ENCODE measurements at regions not wholly inside any gene's neighbourhood (a gene's known extent, or its start where the extent isn't known, plus 50 kb on each side); places are given as distances from the start of the nearest gene placed in this dataset.

DNA sequence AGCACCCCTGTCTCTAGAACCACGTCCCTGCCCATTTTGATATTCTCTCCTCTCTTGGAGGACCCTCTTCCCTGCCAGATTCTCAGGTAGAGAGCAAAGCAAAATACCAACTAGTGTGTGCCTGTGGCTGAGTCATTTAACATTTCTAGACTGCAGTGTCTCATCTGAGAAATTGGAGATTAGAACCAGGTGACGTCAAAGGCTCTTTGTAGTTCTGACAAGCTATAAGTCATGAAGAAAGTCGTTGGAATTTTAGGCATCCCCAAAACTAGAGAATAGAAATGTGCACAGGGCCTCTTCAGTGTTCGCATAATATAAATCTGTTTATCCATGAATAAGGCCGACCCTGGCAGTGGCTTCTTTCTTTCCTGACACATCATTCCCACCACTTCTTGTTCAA lies 74.4 kb upstream of the TANC1 start:
- H3K27me3 ChIP-seq (ENCODE audit: insufficient read depth, low read length), result no peaks in the 10 kb centered on the region
- H3K4me3 ChIP-seq (ENCODE audit: low read length in 2 of 2), result no peak overlapping the region
- Mint-ChIP-seq H3K27me3 (peaks cover 12 to 13% of the 10 kb centered on the region in 2 donors), H3K4me3 (no peak overlapping the region), H3K36me3 (no peaks in the 10 kb centered on the region), H3K9me3 (peaks cover 0 to 3% (median 0%) of the 10 kb centered on the region in 8 donors), H3K4me1 (no peaks in the 10 kb centered on the region), H3K27ac (no peak overlapping the region)
- no peak for DNase-seq
- CTCF ChIA-PET (ENCODE audit: partially characterized antibody), result no interaction called here
- POLR2A ChIA-PET (ENCODE audit: partially characterized antibody), result no interaction called here
- no peaks in the 10 kb centered on the region for H3K4me1 ChIP-seq (ENCODE audit: insufficient read depth, low read length)
- H3K27ac ChIP-seq (ENCODE audit: low read depth, low read length), result no peak overlapping the region
- H3K9me3 ChIP-seq (ENCODE audit: control insufficient read depth in 1 of 2, low read length in 2 of 2), result no peaks in the 10 kb centered on the region
- intact Hi-C loops (cut with micrococcal nuclease), result no loop called here
- H3K36me3 ChIP-seq (ENCODE audit: insufficient read depth, low read length), result no peaks in the 10 kb centered on the region

DNA sequence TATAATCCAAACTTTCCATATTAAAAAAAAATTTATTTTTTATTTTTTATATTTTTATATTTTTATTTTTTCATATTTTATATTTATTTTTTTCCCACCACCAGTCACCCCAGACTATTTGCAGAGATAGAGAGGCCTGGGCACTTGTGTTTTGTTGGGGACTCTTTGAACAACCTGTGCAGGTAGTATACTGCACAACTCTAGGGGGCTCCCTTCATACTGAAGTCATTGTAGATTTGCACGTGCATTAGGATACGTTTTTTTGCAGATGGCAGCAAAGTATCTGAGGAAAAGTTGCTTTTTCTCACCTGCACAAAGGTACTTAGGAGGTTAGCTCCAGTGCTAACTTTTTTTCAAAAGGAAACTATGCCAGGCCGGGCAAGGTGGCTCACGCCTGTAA lies 73.9 kb upstream of the TANC1 start:
- CTCF ChIA-PET (ENCODE audit: partially characterized antibody), result no interaction called here
- Histone ChIP-seq H3K4me1 (ENCODE audit: insufficient read depth, low read length) (no peaks in the 10 kb centered on the region), H3K36me3 (ENCODE audit: insufficient read depth, low read length) (no peaks in the 10 kb centered on the region), H3K27ac (ENCODE audit: low read depth, low read length) (no peak overlapping the region), H3K4me3 (ENCODE audit: low read length in 2 of 2) (no peak overlapping the region), H3K9me3 (ENCODE audit: control insufficient read depth in 1 of 2, low read length in 2 of 2) (no peaks in the 10 kb centered on the region), H3K27me3 (ENCODE audit: insufficient read depth, low read length) (no peaks in the 10 kb centered on the region)
- POLR2A ChIA-PET (ENCODE audit: partially characterized antibody), result no interaction called here
- intact Hi-C loops (cut with micrococcal nuclease), result no loop called here
- peaks cover 0 to 3% (median 0%) of the 10 kb centered on the region in 8 donors for H3K9me3 Mint-ChIP-seq
- DNase-seq, result no peak
- H3K36me3 Mint-ChIP-seq, result no peaks in the 10 kb centered on the region
- H3K27ac Mint-ChIP-seq, result no peak overlapping the region
- H3K4me3 Mint-ChIP-seq, result no peak overlapping the region
- no peaks in the 10 kb centered on the region for H3K4me1 Mint-ChIP-seq
- peaks cover 10 to 13% of the 10 kb centered on the region in 2 donors for H3K27me3 Mint-ChIP-seq

DNA sequence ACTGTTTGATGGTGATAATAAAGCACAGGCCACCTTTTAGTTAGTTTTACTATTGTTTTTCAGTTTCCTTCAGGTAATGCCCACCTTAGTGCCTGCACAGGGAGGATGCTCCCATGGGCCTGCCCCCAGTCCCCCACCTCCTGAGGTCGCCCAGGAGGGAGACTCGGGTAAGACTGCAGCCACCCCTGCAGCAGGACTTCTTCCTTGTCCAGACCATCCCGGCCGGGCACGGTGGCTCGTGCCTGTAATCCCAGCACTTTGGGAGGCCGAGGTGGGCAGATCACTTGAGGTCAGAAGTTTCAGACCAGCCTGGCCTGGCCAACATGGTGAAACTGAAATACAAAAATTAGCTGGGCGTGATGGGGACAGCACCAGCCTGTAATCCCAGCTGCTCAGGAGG lies 68.1 kb upstream of the TANC1 start:
- Histone ChIP-seq H3K36me3 (ENCODE audit: insufficient read depth, low read length) (no peaks in the 10 kb centered on the region), H3K27me3 (ENCODE audit: insufficient read depth, low read length) (no peaks in the 10 kb centered on the region), H3K4me1 (ENCODE audit: insufficient read depth, low read length) (no peaks in the 10 kb centered on the region), H3K9me3 (ENCODE audit: control insufficient read depth in 1 of 2, low read length in 2 of 2) (no peaks in the 10 kb centered on the region), H3K4me3 (ENCODE audit: low read length in 2 of 2) (no peak overlapping the region), H3K27ac (ENCODE audit: low read depth, low read length) (no peak overlapping the region)
- POLR2A ChIA-PET (ENCODE audit: partially characterized antibody), result no interaction called here
- intact Hi-C loops (cut with micrococcal nuclease), result loop anchor here (2.0 to 5.0 kb wide), 3 partner anchors 1020 to 1310 kb away; no protein-coding TSS in a partner anchor
- H3K4me3 Mint-ChIP-seq, result no peak overlapping the region
- DNase-seq, result peak in 1 of 5 donors; percentile 21
- H3K36me3 Mint-ChIP-seq, result no peaks in the 10 kb centered on the region
- H3K4me1 Mint-ChIP-seq, result peaks cover 0 to 2% (median 0%) of the 10 kb centered on the region in 4 donors
- no peaks in the 10 kb centered on the region for H3K9me3 Mint-ChIP-seq
- CTCF ChIA-PET (ENCODE audit: partially characterized antibody), result interaction anchor here (8.7 kb wide), 1 partner anchor 219 kb away, joined by 106 read pairs; no protein-coding TSS in a partner anchor
- H3K27me3 Mint-ChIP-seq, result peaks cover 0 to 2% of the 10 kb centered on the region in 2 donors
- H3K27ac Mint-ChIP-seq, result no peak overlapping the region

DNA sequence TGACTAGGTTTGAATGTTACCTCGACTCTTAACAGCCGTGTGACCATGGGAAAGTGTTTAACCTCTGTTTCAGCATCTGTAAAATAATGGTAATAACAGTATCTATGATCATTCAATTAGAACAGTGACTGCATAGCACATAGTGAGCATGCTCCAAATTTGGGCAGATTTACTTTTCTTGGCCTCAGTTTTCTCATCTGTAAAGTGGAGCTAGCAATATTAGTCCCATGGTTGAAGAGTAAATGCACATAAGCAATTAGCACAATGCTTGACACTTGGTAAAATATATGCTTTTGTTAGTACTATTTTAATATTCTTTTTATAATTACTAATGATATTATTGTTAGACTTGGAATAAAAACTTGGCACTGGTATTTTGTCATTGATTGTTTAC lies 66.4 kb upstream of the TANC1 start:
- Histone ChIP-seq H3K4me3 (ENCODE audit: low read length in 2 of 2) (no peak overlapping the region), H3K27me3 (ENCODE audit: insufficient read depth, low read length) (no peaks in the 10 kb centered on the region), H3K4me1 (ENCODE audit: insufficient read depth, low read length) (no peaks in the 10 kb centered on the region), H3K27ac (ENCODE audit: low read depth, low read length) (no peak overlapping the region), H3K36me3 (ENCODE audit: insufficient read depth, low read length) (no peaks in the 10 kb centered on the region), H3K9me3 (ENCODE audit: control insufficient read depth in 1 of 2, low read length in 2 of 2) (no peaks in the 10 kb centered on the region)
- no peak overlapping the region for H3K4me3 Mint-ChIP-seq
- peaks cover 0 to 4% of the 10 kb centered on the region in 2 donors for H3K27me3 Mint-ChIP-seq
- ChIA-PET CTCF (ENCODE audit: partially characterized antibody) (interaction anchor here (0.7 to 8.7 kb wide), 4 partner anchors 13 to 1066 kb away, joined by 3 to 106 read pairs (median 4); no protein-coding TSS in a partner anchor), POLR2A (ENCODE audit: partially characterized antibody) (no interaction called here)
- H3K27ac Mint-ChIP-seq, result no peak overlapping the region
- H3K9me3 Mint-ChIP-seq, result no peaks in the 10 kb centered on the region
- H3K36me3 Mint-ChIP-seq, result no peaks in the 10 kb centered on the region
- DNase-seq, result no peak
- intact Hi-C loops (cut with micrococcal nuclease), result loop anchor here (5.0 kb wide), 1 partner anchor 1065 kb away; no protein-coding TSS in a partner anchor
- peaks cover 0 to 2% (median 0%) of the 10 kb centered on the region in 4 donors for H3K4me1 Mint-ChIP-seq

DNA sequence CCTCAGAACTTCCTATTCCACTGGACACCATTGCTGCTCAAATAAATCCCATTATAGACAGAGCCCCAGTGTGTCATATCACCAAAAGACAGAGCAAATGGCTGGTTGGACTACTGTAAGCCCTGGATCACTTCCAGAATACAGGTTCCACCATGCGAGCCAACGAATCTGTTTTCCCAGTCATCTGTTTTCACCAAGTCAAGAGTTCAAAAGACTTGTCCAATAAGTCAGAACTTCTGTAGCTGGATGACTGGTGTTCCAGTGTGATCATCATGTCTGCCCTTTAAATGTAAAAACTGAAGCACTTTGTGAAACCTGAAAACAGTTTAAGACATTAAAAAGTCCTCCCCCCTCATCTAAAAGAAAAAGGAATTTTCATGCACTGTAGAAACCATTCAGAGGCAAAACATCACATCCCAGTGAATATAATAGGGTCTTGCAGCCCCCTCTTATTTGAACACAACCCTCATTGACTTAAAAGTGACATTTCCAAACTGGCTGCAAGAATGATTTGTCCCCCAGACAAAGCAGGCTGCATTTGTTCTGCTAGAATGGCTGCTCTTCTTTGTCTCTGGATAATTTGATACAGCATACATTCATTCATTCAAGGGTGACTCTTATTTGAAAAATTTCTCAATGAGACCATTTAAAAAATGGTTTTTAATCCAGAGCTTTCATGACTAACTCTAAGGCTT lies 64.6 kb upstream of the TANC1 start:
- Histone ChIP-seq H3K36me3 (ENCODE audit: insufficient read depth, low read length) (no peaks in the 10 kb centered on the region), H3K27me3 (ENCODE audit: insufficient read depth, low read length) (no peaks in the 10 kb centered on the region), H3K9me3 (ENCODE audit: control insufficient read depth in 1 of 2, low read length in 2 of 2) (no peaks in the 10 kb centered on the region), H3K4me1 (ENCODE audit: insufficient read depth, low read length) (no peaks in the 10 kb centered on the region), H3K27ac (ENCODE audit: low read depth, low read length) (no peak overlapping the region), H3K4me3 (ENCODE audit: low read length in 2 of 2) (no peak overlapping the region)
- H3K4me1 Mint-ChIP-seq, result peaks cover 0 to 2% (median 0%) of the 10 kb centered on the region in 4 donors
- DNase-seq, result no peak
- ChIA-PET POLR2A (ENCODE audit: partially characterized antibody) (no interaction called here), CTCF (ENCODE audit: partially characterized antibody) (interaction anchor here (8.7 kb wide), 1 partner anchor 215 kb away, joined by 106 read pairs; no protein-coding TSS in a partner anchor)
- intact Hi-C loops (cut with micrococcal nuclease), result loop anchor here (5.0 kb wide), 1 partner anchor 1063 kb away; no protein-coding TSS in a partner anchor
- no peaks in the 10 kb centered on the region for H3K36me3 Mint-ChIP-seq
- no peak overlapping the region for H3K27ac Mint-ChIP-seq
- no peaks in the 10 kb centered on the region for H3K9me3 Mint-ChIP-seq
- H3K4me3 Mint-ChIP-seq, result no peak overlapping the region
- H3K27me3 Mint-ChIP-seq, result peaks cover 2 to 4% of the 10 kb centered on the region in 2 donors

DNA sequence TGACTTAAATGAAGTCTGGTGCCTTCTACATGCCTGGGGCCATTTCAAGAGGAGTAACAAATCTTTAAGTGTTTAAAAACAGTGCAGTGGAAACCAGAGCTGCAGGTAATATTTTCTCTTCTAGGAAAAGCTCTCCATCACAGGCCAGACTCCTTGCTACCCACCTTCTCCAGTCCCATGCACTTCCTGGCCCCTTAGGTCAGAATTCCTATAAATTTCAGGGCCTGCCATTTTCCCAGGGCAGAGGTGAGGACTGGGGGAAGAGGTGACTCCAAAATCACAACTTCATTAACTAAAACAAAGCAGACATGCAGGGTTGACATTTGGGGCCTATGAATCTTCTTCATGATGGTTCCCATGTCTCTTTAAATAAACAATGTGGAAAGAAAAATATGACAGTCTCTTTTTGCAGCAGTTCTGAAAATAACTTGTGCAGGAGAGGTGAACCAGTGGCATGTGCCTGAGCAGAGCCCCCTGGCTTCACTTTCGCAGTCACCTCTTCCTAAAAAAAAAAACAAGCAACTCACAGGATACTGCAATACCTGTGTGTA lies 63.7 kb upstream of the TANC1 start:
- no peak for DNase-seq
- no peaks in the 10 kb centered on the region for H3K9me3 Mint-ChIP-seq
- Histone ChIP-seq H3K27ac (ENCODE audit: low read depth, low read length) (no peak overlapping the region), H3K9me3 (ENCODE audit: control insufficient read depth in 1 of 2, low read length in 2 of 2) (no peaks in the 10 kb centered on the region), H3K4me1 (ENCODE audit: insufficient read depth, low read length) (no peaks in the 10 kb centered on the region), H3K36me3 (ENCODE audit: insufficient read depth, low read length) (no peaks in the 10 kb centered on the region), H3K4me3 (ENCODE audit: low read length in 2 of 2) (no peak overlapping the region), H3K27me3 (ENCODE audit: insufficient read depth, low read length) (no peaks in the 10 kb centered on the region)
- POLR2A ChIA-PET (ENCODE audit: partially characterized antibody), result no interaction called here
- no peak overlapping the region for H3K4me3 Mint-ChIP-seq
- H3K4me1 Mint-ChIP-seq, result peaks cover 0 to 2% (median 0%) of the 10 kb centered on the region in 4 donors
- CTCF ChIA-PET (ENCODE audit: partially characterized antibody), result interaction anchor here (8.7 kb wide), 1 partner anchor 215 kb away, joined by 106 read pairs; no protein-coding TSS in a partner anchor
- H3K36me3 Mint-ChIP-seq, result no peaks in the 10 kb centered on the region
- H3K27ac Mint-ChIP-seq, result no peak overlapping the region
- intact Hi-C loops (cut with micrococcal nuclease), result loop anchor here (5.0 kb wide), 1 partner anchor 1063 kb away; no protein-coding TSS in a partner anchor
- H3K27me3 Mint-ChIP-seq, result peaks cover 2 to 4% of the 10 kb centered on the region in 2 donors

DNA sequence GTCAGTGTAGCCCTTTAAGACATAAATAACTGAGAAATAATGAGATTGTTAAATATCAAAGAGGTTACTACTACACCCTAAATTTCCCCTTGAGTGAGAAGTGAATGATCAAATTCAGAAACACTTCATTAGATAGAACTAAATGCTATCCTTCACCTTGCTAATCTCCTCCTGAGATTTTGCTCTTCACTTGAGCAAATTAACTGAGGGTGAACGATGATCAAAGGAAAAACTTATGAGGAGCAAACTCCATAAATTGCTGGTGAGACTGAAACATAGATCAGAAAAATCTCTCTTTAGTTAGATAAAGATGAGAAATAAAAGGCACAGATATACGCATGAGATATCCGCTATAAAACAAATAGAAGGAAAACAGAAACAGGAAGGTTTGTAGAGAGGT lies 63.1 kb upstream of the TANC1 start:
- ChIA-PET POLR2A (ENCODE audit: partially characterized antibody) (no interaction called here), CTCF (ENCODE audit: partially characterized antibody) (no interaction called here)
- Histone ChIP-seq H3K27me3 (ENCODE audit: insufficient read depth, low read length) (no peaks in the 10 kb centered on the region), H3K9me3 (ENCODE audit: control insufficient read depth in 1 of 2, low read length in 2 of 2) (no peaks in the 10 kb centered on the region), H3K4me3 (ENCODE audit: low read length in 2 of 2) (no peak overlapping the region), H3K27ac (ENCODE audit: low read depth, low read length) (no peak overlapping the region), H3K4me1 (ENCODE audit: insufficient read depth, low read length) (no peaks in the 10 kb centered on the region), H3K36me3 (ENCODE audit: insufficient read depth, low read length) (no peaks in the 10 kb centered on the region)
- Mint-ChIP-seq H3K4me1 (peaks cover 0 to 2% (median 0%) of the 10 kb centered on the region in 4 donors), H3K27ac (no peak overlapping the region), H3K27me3 (peaks cover 2 to 4% of the 10 kb centered on the region in 2 donors), H3K4me3 (no peak overlapping the region), H3K9me3 (no peaks in the 10 kb centered on the region), H3K36me3 (no peaks in the 10 kb centered on the region)
- intact Hi-C loops (cut with micrococcal nuclease), result no loop called here
- DNase-seq, result no peak

Measured in CD4-positive, alpha-beta memory T cell (primary cell).